Lung (tissue), 11 donors: ENCODE measurements at regions not wholly inside any gene's neighbourhood (a gene's known extent, or its start where the extent isn't known, plus 50 kb on each side); places are given as distances from the start of the nearest gene placed in this dataset.
A peak's percentile ranks its signal among the peaks of the same experiment; 100 is the strongest.

Experiments used
- ATAC-seq: fragments of 200-7000 bp; cut with Tn5 transposase; one replicate; pipeline ENCODE4 v1.9.1; 2020; ENCODE audit warnings: moderate number of reproducible peaks; ENCODE audit not compliant: insufficient read depth, low FRiP score
- DNase-seq, 3 donors: peaks; one replicate each; pipeline ENCODE4 v3.0.0-alpha.2; 2013 to 2017
- H3K27ac ChIP-seq, 2 donors: one replicate each; pipeline ENCODE4 v1.5.1; 2013; ENCODE audit warnings: mild to moderate bottlenecking in 2 of 2, moderate library complexity in 2 of 2, control low read depth in 1 of 2, inconsistent platforms in 1 of 2, low read depth in 1 of 2, low read length in 1 of 2
- H3K27me3 ChIP-seq, 3 donors: one replicate each; pipeline ENCODE4 v1.5.1; 2013; ENCODE audit warnings: low read length in 2 of 3; ENCODE audit not compliant: control insufficient read depth in 3 of 3, insufficient read depth in 3 of 3
- H3K36me3 ChIP-seq, 4 donors: one replicate each; pipeline ENCODE4 v1.5.1; 2013; ENCODE audit warnings: low read length in 4 of 4, mild to moderate bottlenecking in 1 of 4, moderate library complexity in 1 of 4; ENCODE audit not compliant: control insufficient read depth in 4 of 4, insufficient read depth in 4 of 4
- H3K4me1 ChIP-seq, 5 donors: one replicate each; pipeline ENCODE4 v1.5.1; 2013; ENCODE audit warnings: low read length in 5 of 5, mild to moderate bottlenecking in 2 of 5, moderate library complexity in 1 of 5; ENCODE audit not compliant: control insufficient read depth in 5 of 5, insufficient read depth in 5 of 5
- H3K4me3 ChIP-seq: one replicate; pipeline ENCODE4 v1.5.1; 2013; ENCODE audit warnings: mild to moderate bottlenecking, control low read depth, moderate library complexity
- H3K9ac ChIP-seq, 2 donors: one replicate each; pipeline ENCODE4 v1.5.1; 2013; ENCODE audit warnings: low read length in 2 of 2, control low read depth in 1 of 2; ENCODE audit not compliant: insufficient read depth in 1 of 2
- H3K9me3 ChIP-seq, 4 donors: one replicate each; pipeline ENCODE4 v1.5.1; 2013; ENCODE audit warnings: low read length in 3 of 4, mild to moderate bottlenecking in 1 of 4, moderate library complexity in 1 of 4; ENCODE audit not compliant: control insufficient read depth in 4 of 4, insufficient read depth in 3 of 4
- WGBS, 2 donors: extraction: QIAGEN DNeasy Blood & Tissue Kit; methylation state at CpG; one replicate each; pipeline ENCODE4 v1.1.7; 2013; 5-methylcytosine and 5-hydroxymethylcytosine counted together
- TF ChIP-seq, protein P1 (sequence below): IDR thresholded peaks from 2 replicates; pipeline ENCODE4 v1.5.1; 2012; ENCODE audit warnings: mild to moderate bottlenecking; ENCODE audit errors: control extremely low read depth, extremely low read depth
- donor health status: control.
- donor health status: control.
- donor health status: Bipolar disorder and iron deficiency.
- donor health status: healthy.
- donor health status: DM: yes; HTN: yes; CAD: no.

DNA sequence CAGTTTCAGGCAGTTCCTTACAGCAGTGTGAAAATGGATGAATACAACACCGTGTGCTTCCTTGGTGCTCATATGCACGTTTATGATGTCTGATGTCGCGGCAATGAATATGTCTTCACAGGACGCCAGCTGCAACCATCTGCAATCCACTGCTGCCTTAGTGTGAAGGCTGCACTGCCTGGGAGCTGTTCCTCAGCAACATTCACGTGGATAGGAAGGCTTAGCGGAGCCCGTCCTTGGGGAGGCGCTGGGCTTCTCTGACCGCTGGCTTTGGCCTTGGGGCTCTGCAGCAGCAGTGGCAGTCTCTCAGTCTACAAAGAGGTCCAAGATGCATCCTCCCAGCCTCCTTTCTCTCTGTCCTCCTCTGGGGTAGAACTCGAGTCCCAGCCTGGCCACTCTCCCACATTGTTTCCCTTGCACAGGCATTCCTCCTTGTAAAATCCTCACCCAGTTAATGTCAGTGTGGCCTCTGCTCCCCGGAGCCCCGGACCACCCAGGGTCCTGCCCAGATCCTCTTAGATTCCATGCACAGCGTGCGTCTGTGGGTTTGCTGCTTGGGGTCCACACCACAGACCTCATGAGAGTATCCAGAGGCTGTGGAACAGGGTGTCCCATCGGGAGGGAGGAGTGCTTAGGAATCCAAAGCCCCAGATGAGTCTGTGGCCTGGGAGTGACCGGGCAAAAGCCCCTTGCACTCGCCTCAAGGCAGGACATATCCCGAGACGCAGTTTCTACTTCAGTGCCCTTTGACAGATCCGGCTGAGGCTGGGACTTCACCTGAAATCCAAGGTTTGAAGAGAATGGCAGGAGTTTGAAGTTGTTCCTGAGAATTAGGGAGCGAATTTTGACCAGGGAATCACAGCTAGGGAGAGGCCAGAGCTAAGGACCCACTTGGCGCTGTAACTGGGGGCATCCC is 181.3 kb downstream of the THBS2 start:
- H3K27ac ChIP-seq = no peak overlapping the region

DNA sequence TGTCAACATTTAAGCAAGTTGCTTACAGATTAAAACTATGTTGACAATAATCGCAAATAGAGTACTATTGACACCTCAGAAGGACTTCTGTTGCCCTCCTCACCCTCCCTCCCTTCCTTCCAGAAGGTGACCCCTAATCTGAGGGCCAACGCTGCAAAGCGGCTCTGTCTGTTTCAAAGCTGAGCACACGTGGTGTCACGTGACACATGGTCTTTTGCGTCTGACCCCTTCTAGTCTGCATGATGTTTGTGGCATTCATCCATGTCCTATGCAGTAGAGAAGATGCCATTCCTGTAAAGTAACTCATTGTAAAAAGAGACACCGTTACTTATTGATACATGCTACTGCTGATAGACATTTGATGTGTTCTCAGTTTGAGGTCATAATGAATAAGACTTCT is 182.3 kb downstream of the THBS2 start:
- no peaks in the 10 kb centered on the region for H3K27me3 ChIP-seq
- no peak overlapping the region for H3K9ac ChIP-seq
- 82 to 89% methylated on average over 7 of the region's 7 CpGs for WGBS, 2 donors
- H3K9me3 ChIP-seq = no peaks in the 10 kb centered on the region
- DNase-seq = no peak
- no peaks in the 10 kb centered on the region for H3K36me3 ChIP-seq
- ATAC-seq = no peak
- no peak overlapping the region for H3K27ac ChIP-seq
- peaks cover 0 to 24% (median 10%) of the 10 kb centered on the region in 5 donors for H3K4me1 ChIP-seq
- no peak overlapping the region for H3K4me3 ChIP-seq
- TF ChIP-seq, protein P1, sequence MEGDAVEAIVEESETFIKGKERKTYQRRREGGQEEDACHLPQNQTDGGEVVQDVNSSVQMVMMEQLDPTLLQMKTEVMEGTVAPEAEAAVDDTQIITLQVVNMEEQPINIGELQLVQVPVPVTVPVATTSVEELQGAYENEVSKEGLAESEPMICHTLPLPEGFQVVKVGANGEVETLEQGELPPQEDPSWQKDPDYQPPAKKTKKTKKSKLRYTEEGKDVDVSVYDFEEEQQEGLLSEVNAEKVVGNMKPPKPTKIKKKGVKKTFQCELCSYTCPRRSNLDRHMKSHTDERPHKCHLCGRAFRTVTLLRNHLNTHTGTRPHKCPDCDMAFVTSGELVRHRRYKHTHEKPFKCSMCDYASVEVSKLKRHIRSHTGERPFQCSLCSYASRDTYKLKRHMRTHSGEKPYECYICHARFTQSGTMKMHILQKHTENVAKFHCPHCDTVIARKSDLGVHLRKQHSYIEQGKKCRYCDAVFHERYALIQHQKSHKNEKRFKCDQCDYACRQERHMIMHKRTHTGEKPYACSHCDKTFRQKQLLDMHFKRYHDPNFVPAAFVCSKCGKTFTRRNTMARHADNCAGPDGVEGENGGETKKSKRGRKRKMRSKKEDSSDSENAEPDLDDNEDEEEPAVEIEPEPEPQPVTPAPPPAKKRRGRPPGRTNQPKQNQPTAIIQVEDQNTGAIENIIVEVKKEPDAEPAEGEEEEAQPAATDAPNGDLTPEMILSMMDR = no peak

More for the DNA sequence above, 181.3 kb downstream of the THBS2 start:
- DNase-seq (peak in 2 of 3 donors; percentile 11 to 16), ATAC-seq (no peak)
- Histone ChIP-seq H3K9me3 (no peaks in the 10 kb centered on the region), H3K36me3 (no peaks in the 10 kb centered on the region), H3K27me3 (no peaks in the 10 kb centered on the region), H3K9ac (no peak overlapping the region), H3K4me3 (no peak overlapping the region), H3K4me1 (peaks cover 0 to 29% (median 11%) of the 10 kb centered on the region in 5 donors)
- TF ChIP-seq, protein P1 = no peak
- 84 to 88% methylated on average over 23 of the region's 23 CpGs for WGBS, 2 donors

DNA sequence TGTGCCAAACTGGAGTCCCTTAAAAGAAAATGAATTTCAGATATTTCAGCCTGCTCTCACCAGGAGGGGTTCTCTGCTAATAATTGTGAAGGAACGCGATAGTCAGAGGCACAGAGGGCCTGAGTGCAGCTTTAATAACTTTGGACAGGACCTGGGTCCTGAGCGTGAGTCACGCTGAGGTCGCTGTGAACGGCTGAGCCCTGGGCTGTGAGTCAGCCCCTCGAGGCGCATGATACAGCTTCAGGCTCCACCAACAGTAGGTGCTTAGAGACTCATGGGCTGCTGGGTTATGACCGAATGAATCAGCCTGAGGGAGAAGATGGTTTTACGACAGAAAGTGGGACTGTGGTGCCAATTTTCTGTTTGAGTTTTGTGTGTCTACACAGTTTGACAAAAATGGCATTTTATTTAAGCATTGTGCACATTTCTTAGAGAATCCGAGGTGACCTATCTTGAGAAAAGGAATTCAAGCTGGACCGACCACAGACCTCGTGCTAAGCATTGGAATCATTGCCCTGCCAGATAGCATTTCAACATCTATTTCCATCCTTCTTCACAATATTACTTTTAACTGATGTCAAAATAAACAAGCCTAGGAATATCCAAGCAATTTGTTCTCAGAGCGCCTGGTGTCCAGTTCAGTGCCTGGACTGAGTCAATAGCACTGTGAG is 183.0 kb downstream of the THBS2 start:
- Histone ChIP-seq H3K36me3 (no peaks in the 10 kb centered on the region), H3K4me1 (peaks cover 0 to 17% (median 4%) of the 10 kb centered on the region in 5 donors), H3K9me3 (no peaks in the 10 kb centered on the region), H3K4me3 (no peak overlapping the region), H3K9ac (no peak overlapping the region), H3K27ac (no peak overlapping the region), H3K27me3 (no peaks in the 10 kb centered on the region)
- WGBS, 2 donors = 75 to 89% methylated on average over 14 of the region's 14 CpGs
- no peak for DNase-seq
- ATAC-seq = peak; percentile 87
- TF ChIP-seq, protein P1 = no peak
